ENCODE measurements at regions not wholly inside any gene's neighbourhood (a gene's known extent, or its start where the extent isn't known, plus 50 kb on each side); places are given as distances from the start of the nearest gene placed in this dataset.

- Histone ChIP-seq H2AFZ (ENCODE audit: low read depth, low read length) (no peak overlapping the region), H3K27me3 (ENCODE audit: insufficient read depth, low read length) (no peaks in the 10 kb centered on the region), H3K9me3 (ENCODE audit: low read length) (no peaks in the 10 kb centered on the region), H3K4me1 (ENCODE audit: insufficient read depth, low read length) (no peaks in the 10 kb centered on the region), H3K4me3 (ENCODE audit: low read length) (no peak overlapping the region), H3K36me3 (ENCODE audit: insufficient read depth, low read length) (no peaks in the 10 kb centered on the region)
Observed at GRCh38 chr12:127687181-127687580, 579.8 kb upstream of the TMEM132C start.

DNA sequence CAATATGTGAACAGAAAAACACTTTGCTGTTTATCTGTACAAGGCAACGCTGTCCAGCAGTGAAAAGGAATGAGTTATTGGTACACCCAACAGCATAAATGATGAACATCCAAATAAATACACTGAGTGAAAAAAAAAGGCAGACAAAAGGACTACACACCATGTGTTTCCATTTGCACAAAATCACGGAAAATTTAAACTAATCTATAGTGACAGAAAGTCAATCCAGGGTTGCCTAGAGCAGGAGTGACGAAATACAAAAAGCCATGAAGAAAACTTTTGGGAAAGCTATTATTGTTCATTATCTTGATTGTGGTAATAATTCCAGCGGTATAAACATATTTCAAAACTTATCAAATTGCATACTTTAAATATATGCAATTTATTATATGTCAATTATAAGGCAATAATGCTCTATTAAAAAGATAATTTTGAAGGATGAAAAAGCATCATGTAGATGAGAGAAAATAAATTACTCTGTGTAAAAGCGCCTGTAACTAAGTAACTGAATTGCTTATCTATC, 578.0 kb upstream of the TMEM132C start:
- Histone ChIP-seq H3K4me1 (ENCODE audit: insufficient read depth, low read length) (no peaks in the 10 kb centered on the region), H3K4me3 (ENCODE audit: low read length) (no peak overlapping the region), H3K36me3 (ENCODE audit: insufficient read depth, low read length) (no peaks in the 10 kb centered on the region), H3K27me3 (ENCODE audit: insufficient read depth, low read length) (no peaks in the 10 kb centered on the region), H3K9me3 (ENCODE audit: low read length) (no peaks in the 10 kb centered on the region), H2AFZ (ENCODE audit: low read depth, low read length) (no peak overlapping the region)

DNA sequence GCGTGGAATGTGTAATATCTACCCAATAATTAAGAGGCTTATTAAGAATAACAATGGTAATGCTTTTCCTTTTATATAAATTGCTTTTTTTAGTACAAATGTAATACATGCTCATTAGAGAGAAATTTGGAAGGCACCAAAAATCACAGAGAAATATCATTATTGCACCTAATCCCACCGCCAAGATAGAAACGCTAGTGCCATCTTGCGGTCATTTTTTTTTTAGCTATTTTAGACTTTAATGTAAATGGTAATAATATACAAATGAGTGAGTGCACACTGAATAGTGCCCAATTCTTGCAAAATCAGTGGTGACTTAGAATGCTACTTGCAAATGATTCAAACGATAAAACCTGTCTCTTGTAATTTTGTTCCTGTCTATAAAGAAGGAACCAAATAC, 576.8 kb upstream of the TMEM132C start:
- Histone ChIP-seq H3K9me3 (ENCODE audit: low read length) (no peaks in the 10 kb centered on the region), H3K27me3 (ENCODE audit: insufficient read depth, low read length) (no peaks in the 10 kb centered on the region), H3K4me1 (ENCODE audit: insufficient read depth, low read length) (no peaks in the 10 kb centered on the region), H3K36me3 (ENCODE audit: insufficient read depth, low read length) (no peaks in the 10 kb centered on the region), H2AFZ (ENCODE audit: low read depth, low read length) (no peak overlapping the region), H3K4me3 (ENCODE audit: low read length) (no peak overlapping the region)

DNA sequence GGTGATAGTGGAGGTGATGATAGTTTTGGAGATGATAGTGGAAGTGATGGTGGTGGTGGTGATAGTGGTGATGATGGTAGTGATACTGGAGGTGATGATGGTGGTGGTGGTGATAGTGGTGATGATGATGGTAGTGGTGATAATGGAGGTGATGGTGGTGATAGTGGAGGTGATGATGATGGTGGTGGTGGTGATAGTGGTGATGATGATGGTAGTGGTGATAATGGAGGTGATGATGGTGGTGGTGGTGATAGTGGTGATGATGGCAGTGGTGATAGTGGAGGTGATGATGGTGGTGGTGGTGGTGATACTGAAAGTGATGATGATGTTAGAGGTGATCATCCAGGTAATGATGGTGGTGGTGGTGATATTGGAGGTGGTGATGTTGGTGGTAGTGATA, 570.0 kb upstream of the TMEM132C start:
- H3K36me3 ChIP-seq (ENCODE audit: insufficient read depth, low read length): no peaks in the 10 kb centered on the region
- no peak overlapping the region for H2AFZ ChIP-seq (ENCODE audit: low read depth, low read length)
- peaks cover 5% of the 10 kb centered on the region for H3K27me3 ChIP-seq (ENCODE audit: insufficient read depth, low read length)
- no peaks in the 10 kb centered on the region for H3K9me3 ChIP-seq (ENCODE audit: low read length)
- H3K4me1 ChIP-seq (ENCODE audit: insufficient read depth, low read length): no peaks in the 10 kb centered on the region
- no peak overlapping the region for H3K4me3 ChIP-seq (ENCODE audit: low read length)

DNA sequence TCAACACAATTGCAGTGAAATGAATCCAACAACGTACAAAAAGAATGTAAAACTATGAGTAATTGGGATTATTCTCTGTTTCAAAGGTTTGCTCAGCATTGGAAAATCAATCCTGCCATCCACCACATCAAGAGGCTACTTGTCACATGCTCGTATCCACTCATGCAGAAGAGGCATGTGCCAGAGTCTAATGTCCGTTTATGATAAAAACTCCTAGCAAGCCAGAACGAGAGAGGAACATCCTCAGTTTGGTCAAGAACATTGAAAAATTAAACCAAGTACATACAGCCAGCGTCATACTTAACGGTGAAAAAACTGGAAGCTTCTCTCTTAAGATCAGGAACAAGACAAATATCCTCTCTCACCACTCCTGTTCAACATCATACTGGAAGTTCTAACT, 563.9 kb upstream of the TMEM132C start:
- H2AFZ ChIP-seq (ENCODE audit: low read depth, low read length): no peak overlapping the region
- no peaks in the 10 kb centered on the region for H3K4me1 ChIP-seq (ENCODE audit: insufficient read depth, low read length)
- H3K4me3 ChIP-seq (ENCODE audit: low read length): no peak overlapping the region
- H3K9me3 ChIP-seq (ENCODE audit: low read length): no peaks in the 10 kb centered on the region
- H3K27me3 ChIP-seq (ENCODE audit: insufficient read depth, low read length): peaks cover 5% of the 10 kb centered on the region
- no peaks in the 10 kb centered on the region for H3K36me3 ChIP-seq (ENCODE audit: insufficient read depth, low read length)

DNA sequence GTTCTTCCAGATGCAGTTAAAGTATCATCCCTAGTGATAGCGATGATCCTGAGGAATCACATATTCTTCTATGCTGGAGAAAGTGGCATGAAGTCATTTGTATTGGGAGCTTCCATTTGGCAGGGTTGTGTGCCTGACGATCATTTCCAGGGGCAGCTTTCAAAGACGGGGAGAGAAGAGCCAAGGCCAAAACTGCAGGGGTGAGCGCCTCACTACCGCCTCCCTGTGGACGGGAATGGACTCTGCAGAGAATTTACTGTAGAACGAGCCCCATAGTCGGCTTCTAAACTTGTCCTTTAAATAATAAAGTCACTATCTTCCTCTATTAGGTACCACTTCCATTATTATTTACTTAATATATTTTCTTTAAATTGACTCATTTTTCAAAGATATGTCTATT, 555.9 kb upstream of the TMEM132C start:
- H3K9me3 ChIP-seq (ENCODE audit: low read length): no peaks in the 10 kb centered on the region
- no peaks in the 10 kb centered on the region for H3K27me3 ChIP-seq (ENCODE audit: insufficient read depth, low read length)
- H3K4me1 ChIP-seq (ENCODE audit: insufficient read depth, low read length): no peaks in the 10 kb centered on the region
- no peaks in the 10 kb centered on the region for H3K36me3 ChIP-seq (ENCODE audit: insufficient read depth, low read length)
- H2AFZ ChIP-seq (ENCODE audit: low read depth, low read length): no peak overlapping the region
- H3K4me3 ChIP-seq (ENCODE audit: low read length): no peak overlapping the region

DNA sequence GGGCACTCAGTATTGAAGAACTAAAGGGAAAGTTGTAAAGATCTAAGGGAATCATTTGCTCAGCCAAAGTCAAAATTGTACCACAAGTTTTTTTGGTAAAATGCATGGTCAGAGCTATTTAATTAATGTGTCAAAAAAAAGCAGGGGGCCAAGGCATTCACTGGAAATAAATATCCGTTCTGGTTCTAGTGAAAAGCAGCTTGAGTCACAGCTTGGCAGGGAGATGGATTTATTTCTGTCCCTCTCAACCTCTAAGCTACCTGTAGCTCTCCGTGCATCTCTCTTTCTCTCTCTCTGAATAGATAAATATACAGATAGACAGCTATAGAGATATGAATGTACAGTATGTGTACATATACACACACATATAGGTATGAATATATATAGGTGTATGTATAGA, 554.4 kb upstream of the TMEM132C start:
- no peak overlapping the region for H3K4me3 ChIP-seq (ENCODE audit: low read length)
- no peaks in the 10 kb centered on the region for H3K9me3 ChIP-seq (ENCODE audit: low read length)
- H3K4me1 ChIP-seq (ENCODE audit: insufficient read depth, low read length): no peaks in the 10 kb centered on the region
- H3K36me3 ChIP-seq (ENCODE audit: insufficient read depth, low read length): no peaks in the 10 kb centered on the region
- no peak overlapping the region for H2AFZ ChIP-seq (ENCODE audit: low read depth, low read length)
- H3K27me3 ChIP-seq (ENCODE audit: insufficient read depth, low read length): no peaks in the 10 kb centered on the region

DNA sequence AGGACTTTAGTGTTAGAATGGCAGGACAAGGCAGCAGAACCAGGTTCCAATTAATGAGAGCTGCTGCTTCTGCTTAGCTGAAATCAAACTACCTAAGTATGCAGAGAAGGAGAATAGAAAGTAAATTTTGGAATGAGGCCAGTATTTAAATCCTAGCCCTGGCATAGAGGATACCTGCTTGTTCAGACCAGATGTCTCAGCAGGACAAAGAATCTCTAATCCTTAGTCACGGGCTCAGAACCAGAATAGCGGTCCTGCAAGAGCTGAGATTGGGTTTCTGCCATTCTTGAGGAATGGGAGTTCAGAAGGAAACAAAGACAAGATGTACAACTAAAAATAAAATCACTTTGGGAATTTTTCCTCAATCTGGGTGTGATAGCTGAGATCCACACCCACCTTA, 550.8 kb upstream of the TMEM132C start:
- H3K9me3 ChIP-seq (ENCODE audit: low read length): no peaks in the 10 kb centered on the region
- no peaks in the 10 kb centered on the region for H3K4me1 ChIP-seq (ENCODE audit: insufficient read depth, low read length)
- no peaks in the 10 kb centered on the region for H3K36me3 ChIP-seq (ENCODE audit: insufficient read depth, low read length)
- no peaks in the 10 kb centered on the region for H3K27me3 ChIP-seq (ENCODE audit: insufficient read depth, low read length)
- H3K4me3 ChIP-seq (ENCODE audit: low read length): no peak overlapping the region
- H2AFZ ChIP-seq (ENCODE audit: low read depth, low read length): no peak overlapping the region

GRCh38 chr12:127717278-127717677, 549.7 kb upstream of the TMEM132C start:
- no peaks in the 10 kb centered on the region for H3K9me3 ChIP-seq (ENCODE audit: low read length)
- no peak overlapping the region for H2AFZ ChIP-seq (ENCODE audit: low read depth, low read length)
- H3K36me3 ChIP-seq (ENCODE audit: insufficient read depth, low read length): no peaks in the 10 kb centered on the region
- H3K4me3 ChIP-seq (ENCODE audit: low read length): no peak overlapping the region
- no peaks in the 10 kb centered on the region for H3K4me1 ChIP-seq (ENCODE audit: insufficient read depth, low read length)
- no peaks in the 10 kb centered on the region for H3K27me3 ChIP-seq (ENCODE audit: insufficient read depth, low read length)

- Histone ChIP-seq H3K36me3 (ENCODE audit: insufficient read depth, low read length) (no peaks in the 10 kb centered on the region), H3K4me3 (ENCODE audit: low read length) (no peak overlapping the region), H3K27me3 (ENCODE audit: insufficient read depth, low read length) (no peaks in the 10 kb centered on the region), H3K4me1 (ENCODE audit: insufficient read depth, low read length) (no peaks in the 10 kb centered on the region), H3K9me3 (ENCODE audit: low read length) (no peaks in the 10 kb centered on the region), H2AFZ (ENCODE audit: low read depth, low read length) (no peak overlapping the region)
Observed at GRCh38 chr12:127720334-127720733, 546.6 kb upstream of the TMEM132C start.

DNA sequence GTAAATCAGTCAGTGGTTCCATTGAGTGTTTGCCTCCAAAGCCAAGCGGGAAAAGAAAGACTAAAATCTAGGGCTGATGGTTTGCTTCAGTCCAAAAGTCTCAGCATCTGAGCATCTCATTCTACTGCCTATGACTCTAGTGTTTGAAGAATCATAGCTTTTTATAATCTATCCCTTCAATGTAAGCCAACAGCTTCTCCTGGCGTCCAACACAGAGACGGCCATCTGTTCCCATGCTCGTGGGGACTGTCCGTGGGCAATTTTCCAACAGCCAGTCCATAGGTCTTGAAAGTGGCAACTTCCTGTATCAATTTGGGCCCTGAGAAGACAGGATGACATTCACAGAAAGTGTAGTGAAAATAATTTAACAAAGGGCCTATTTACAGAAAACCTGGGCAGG, 544.4 kb upstream of the TMEM132C start:
- Histone ChIP-seq H3K9me3 (ENCODE audit: low read length) (no peaks in the 10 kb centered on the region), H3K27me3 (ENCODE audit: insufficient read depth, low read length) (no peaks in the 10 kb centered on the region), H3K4me1 (ENCODE audit: insufficient read depth, low read length) (no peaks in the 10 kb centered on the region), H2AFZ (ENCODE audit: low read depth, low read length) (no peak overlapping the region), H3K36me3 (ENCODE audit: insufficient read depth, low read length) (no peaks in the 10 kb centered on the region), H3K4me3 (ENCODE audit: low read length) (no peak overlapping the region)

GRCh38 chr12:127723251-127723650, 543.7 kb upstream of the TMEM132C start:
- no peaks in the 10 kb centered on the region for H3K9me3 ChIP-seq (ENCODE audit: low read length)
- no peak overlapping the region for H2AFZ ChIP-seq (ENCODE audit: low read depth, low read length)
- H3K4me1 ChIP-seq (ENCODE audit: insufficient read depth, low read length): no peaks in the 10 kb centered on the region
- no peaks in the 10 kb centered on the region for H3K27me3 ChIP-seq (ENCODE audit: insufficient read depth, low read length)
- no peaks in the 10 kb centered on the region for H3K36me3 ChIP-seq (ENCODE audit: insufficient read depth, low read length)
- no peak overlapping the region for H3K4me3 ChIP-seq (ENCODE audit: low read length)

DNA sequence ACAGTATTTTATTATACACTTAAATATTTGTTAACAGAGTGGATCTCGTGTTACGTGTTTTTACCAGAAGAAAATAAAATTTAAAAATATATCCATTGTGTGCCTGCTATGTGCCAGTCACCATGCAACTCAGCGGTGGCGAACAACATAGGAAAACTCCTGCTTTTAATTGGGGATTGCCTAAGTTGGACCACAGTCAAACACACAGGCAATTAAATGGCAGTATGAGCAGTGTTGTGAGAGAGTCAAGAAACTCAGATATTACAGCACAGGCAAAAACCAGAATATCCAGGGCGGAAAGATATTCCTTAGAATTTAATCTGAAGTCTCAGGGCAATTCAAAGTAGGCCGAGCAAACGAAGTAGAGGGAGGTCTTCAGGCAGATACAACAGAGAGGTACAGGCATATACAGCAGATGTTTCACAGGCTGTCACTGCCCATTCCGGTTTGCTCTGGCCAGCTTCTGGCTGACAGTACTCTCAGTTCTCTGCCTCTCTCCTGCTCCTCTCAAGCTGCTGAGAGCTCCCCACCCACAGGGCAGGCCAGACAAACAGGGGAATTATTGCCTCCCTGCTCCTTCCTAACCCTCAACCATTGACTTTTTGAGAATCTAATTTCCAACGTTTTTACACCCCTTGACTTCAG, 540.2 kb upstream of the TMEM132C start:
- Histone ChIP-seq H3K27me3 (ENCODE audit: insufficient read depth, low read length) (no peaks in the 10 kb centered on the region), H3K36me3 (ENCODE audit: insufficient read depth, low read length) (no peaks in the 10 kb centered on the region), H3K4me1 (ENCODE audit: insufficient read depth, low read length) (no peaks in the 10 kb centered on the region), H3K9me3 (ENCODE audit: low read length) (no peaks in the 10 kb centered on the region), H3K4me3 (ENCODE audit: low read length) (no peak overlapping the region), H2AFZ (ENCODE audit: low read depth, low read length) (no peak overlapping the region)

DNA sequence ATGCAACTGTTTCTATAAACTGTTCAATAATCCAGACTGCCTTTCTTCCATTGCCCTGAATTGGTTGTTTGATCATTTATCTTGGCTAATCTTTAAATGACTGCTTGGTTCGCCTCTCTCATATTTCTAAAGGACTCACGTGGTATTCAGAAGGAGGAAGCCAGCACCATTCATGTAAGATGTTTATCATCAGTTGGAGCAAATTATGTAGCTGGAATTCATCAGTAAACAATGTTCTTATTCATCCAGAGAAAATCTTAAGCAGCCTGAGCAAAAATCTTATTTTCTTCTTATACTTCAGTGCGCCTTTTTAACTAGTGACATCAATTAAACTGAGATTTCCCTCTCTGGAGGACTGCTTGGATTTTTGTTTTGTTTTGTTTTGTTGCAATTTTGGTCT, 538.7 kb upstream of the TMEM132C start:
- Histone ChIP-seq H2AFZ (ENCODE audit: low read depth, low read length) (no peak overlapping the region), H3K9me3 (ENCODE audit: low read length) (no peaks in the 10 kb centered on the region), H3K4me1 (ENCODE audit: insufficient read depth, low read length) (no peaks in the 10 kb centered on the region), H3K27me3 (ENCODE audit: insufficient read depth, low read length) (no peaks in the 10 kb centered on the region), H3K4me3 (ENCODE audit: low read length) (no peak overlapping the region), H3K36me3 (ENCODE audit: insufficient read depth, low read length) (no peaks in the 10 kb centered on the region)
